Erythroblast (primary cell): ENCODE measurements at regions not wholly inside any gene's neighbourhood (a gene's known extent, or its start where the extent isn't known, plus 50 kb on each side); places are given as distances from the start of the nearest gene placed in this dataset.

Experiments used
- GATA1 ChIP-seq: IDR thresholded peaks from 2 replicates; pipeline ENCODE4 v1.6.1; 2011; ENCODE audit warnings: low read depth, mild to moderate bottlenecking, control low read depth, low read length, moderate library complexity
- POLR2A ChIP-seq: IDR thresholded peaks from 2 replicates; pipeline ENCODE4 v1.6.1; 2011; ENCODE audit warnings: mild to moderate bottlenecking, low read length

DNA sequence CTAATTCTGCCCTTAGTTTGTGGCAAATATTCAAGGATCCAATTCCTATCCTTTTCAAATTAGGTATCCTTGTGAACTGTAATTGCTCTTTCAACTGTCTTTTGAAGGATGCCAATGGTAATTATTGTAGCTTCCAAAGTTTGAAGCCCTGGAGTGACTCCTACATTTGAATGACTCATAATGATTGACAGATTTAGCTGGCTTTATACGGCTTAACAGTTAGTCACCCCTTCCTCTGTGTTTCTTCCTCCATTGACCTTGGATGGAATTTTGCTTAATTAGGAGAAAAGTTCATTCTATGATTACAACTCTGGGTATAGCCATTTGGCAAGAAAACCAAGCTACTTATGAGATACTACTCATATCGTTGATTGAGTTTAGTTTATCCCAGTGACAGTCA is 639.3 kb upstream of the KIRREL3 start:
- TF ChIP-seq POLR2A (no peak), GATA1 (no peak)
